ENCODE measurements at regions not wholly inside any gene's neighbourhood (a gene's known extent, or its start where the extent isn't known, plus 50 kb on each side); places are given as distances from the start of the nearest gene placed in this dataset.

DNA sequence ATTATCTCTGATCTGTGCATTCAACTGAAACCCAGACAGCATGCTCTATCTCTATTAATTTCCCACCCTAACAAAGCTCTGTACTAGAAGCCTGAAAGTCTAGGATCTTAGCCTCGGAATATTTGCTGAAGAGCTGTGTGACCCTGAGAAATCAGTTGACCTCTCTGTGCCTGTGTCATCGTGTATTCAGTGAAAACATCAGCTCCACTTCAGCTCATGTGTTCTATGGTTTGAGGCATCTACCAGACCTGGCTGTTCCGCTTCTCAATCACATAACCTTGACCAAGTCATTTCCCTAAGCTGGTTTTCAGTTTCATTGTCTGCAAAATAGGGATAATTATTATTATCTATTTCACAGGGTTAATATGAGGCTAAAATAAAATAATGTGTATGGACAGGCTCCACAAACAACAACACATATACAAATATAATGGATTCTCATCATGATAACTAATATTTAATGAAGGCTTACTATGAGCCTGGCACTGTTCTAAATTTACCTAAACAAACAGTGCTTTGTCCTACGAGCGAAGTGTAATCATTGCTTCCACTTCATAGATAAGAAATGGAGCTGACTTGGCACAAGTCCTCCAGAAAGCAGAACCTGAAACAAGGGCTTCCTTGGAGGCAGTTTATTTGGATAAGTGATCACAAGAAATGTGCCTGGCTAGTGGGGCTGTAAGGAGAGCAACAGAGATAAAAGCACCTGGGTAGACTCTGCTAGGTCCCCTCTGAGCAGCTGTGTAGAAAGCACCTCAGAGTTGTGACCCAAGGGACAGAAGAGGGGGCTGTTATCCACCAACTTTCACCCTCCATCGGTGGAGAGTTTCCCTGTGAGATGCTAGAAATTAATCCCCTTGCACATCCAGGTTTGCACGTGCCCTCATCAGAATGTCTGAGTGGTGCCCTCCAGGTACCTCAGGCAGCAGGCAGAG, 356.9 kb downstream of the RAB28 start:
- DNase-seq = no peak

DNA sequence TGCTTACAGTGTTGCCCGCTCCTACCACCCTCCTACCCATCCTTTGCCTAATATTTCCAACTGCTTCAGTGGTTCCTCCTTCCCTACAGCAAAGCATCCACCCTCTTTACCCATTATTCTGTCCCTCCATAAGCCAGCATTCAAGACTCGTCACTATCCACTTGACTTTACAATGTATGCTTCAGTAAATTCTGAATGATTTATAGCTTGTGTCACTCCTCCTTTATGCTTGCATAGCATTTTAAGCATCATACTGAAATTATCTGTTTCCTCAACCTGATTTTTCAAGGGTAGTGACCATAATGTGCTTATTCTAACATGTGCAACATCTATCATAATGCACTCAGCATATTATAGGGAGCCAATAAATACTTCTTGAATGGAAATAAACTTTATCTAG, 365.5 kb downstream of the RAB28 start:
- DNase-seq = no peak

DNA sequence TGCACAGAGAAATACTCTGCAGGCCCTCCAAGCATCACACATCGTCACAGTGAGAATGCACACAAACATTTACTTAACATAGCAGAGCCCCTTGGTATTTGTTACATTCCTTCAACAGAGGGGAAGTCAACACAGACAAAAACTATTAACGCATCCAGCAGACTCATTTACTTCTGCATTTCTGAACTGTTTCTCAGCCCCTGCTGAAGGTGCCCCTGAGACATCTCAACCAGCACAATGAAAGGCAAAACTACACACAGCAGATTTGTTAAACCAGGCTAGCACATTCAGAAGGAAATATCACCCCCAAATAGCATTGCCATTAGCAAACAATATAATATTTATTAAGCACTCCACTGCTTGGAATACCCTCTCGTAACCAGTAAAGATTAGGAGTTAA, 367.0 kb downstream of the RAB28 start:
- DNase-seq = no peak

DNA sequence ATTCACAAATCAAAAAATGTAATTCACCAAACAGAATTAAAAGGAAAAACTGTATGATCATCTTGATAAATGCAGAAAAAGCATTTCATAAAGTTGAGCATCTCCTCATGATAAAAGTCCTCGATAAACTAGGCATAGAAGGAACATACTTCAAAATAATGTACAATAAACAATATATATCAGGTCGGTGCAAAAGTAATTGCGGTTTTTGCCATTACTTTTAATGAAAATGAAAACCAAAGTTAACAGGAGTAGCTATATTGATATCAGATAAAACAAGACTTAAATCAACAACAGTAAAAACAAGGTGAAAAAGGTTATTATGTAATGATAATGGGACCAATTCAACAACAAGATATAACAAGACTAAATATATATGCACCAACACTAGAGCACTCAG, 372.1 kb downstream of the RAB28 start:
- DNase-seq = no peak

DNA sequence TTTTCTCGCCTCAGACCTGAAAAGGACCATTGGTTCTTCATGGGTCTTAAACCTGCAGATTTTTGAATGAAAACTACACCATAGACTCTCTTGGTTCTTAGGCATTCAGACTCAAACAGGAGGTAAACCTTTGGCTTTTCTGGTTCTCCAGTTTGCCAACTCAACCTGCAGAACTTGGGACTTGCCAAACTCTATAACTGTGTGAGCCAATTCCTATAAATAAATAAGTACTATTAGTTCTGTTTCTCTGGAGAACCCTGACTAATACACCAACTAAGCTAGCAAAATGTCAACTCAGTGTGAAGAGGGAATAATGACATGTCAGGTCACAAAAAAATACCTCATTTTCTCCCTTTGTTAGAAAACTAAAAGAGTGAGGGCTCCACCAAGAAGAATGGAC, 374.6 kb downstream of the RAB28 start:
- no peak for DNase-seq

DNA sequence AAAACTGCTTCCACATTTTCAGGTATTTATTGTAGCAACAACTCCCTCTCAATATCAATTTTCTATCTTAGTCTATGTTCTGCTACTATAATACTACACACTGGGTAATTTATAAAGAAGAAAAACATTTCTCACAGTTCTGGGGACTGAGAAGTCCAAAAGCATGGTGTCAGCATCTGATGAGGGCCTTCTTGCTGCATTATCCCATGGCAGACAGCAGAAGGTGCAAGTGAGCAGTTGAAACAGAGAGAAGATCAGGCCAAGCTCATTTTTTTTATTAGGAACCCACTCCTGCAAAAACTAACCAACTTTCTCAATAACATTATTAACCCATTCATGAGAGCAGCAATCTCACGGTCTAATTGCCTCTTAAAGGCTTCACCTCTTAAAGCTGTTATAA, 376.0 kb downstream of the RAB28 start:
- no peak for DNase-seq

DNA sequence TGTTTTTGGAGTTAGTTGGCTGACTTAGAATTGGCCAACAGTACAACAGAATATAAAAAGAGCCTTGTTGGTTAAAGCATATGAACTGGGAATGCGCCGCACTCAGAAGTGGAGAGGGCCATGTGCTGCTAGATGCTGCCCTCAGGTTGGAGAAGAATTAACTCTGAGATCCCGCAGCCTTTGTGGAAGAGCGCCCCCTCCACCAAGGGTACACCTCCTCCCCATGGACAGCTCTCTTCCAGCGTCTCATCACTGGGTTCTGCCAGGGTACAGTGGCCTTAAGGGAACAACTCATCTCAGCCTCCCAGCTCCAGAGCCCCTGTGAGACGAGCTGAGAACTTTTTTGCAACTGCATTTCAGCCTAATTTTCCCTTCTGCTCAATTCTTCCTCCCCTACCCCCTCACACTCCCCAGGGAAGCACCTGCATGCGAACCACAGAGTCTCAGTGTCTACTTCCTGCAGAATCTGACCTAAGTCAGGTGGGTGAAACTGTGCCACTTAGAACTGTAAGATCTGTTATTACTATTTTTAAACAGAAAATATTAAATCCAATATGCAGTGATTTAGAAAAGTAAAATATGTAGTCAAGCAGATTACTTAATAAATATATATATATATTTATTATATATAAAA, 380.6 kb downstream of the RAB28 start:
- DNase-seq = no peak

DNA sequence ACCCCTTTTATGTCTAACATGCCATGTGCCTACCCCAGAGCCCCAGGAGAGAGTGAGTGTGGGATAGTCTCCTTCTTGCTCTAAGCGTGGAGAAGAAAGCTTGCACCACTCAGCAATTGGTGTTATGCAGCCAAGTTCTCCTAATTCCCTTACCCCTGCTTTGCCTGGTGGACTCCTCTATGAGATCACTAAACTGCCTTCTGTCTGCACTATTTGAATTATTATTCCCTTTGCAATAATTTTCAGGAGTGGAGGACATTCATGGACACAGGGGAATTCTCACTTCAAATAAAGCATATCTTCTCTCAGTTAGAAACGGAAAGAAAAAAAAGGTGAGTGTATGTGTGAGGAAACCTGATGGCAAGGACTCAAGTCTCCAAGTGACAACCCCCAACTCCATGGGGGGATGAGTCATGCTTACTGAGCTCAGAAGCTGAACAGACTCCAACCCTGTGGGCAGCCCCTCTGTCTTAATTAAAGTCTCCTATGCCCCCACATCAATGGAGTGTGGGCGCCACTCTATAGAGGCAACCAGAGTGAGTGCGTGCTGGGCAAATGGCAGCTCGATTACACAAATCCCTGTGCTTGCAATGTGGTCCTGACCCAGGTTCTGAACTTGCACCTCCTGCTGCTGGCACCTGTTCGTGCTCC, 381.9 kb downstream of the RAB28 start:
- no peak for DNase-seq

DNA sequence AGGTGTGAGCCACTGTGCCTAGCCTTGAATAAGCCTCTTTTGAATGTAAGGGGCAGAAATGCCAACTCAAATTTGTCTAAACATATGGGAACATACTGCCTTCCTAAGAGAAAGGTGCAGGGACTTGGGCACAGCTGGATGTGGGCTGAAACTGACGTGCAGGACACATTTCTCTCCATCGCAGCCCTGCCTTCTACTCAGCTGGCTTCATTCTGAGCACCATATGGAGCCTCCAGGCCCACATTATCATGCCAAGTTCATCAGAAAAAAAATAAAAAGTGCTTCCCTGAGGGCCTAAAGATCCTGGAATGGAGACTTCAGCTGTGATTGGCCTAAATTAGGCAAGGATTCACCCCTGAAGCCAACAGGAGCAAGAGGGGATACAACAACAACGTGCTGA, 386.2 kb downstream of the RAB28 start:
- no peak for DNase-seq

DNA sequence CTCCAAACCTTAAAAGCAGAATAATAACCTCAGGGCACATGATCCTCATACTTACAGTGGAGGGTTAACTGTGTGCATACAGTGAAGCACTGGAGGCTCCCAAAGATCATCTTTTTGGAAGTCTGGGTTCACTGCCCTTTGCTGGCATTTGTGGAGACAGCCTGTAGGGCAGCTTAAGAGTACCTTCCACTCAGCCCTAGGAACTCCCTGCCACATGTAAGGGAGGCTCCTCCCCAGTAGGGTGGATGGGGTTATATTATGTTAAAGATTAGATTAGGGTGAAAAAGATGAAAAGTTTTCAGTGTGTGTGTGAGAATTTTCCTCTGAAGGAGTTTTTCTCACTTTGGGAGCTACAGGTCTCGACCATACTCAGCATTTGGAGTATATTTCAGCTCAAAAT, 388.4 kb downstream of the RAB28 start:
- DNase-seq = no peak

DNA sequence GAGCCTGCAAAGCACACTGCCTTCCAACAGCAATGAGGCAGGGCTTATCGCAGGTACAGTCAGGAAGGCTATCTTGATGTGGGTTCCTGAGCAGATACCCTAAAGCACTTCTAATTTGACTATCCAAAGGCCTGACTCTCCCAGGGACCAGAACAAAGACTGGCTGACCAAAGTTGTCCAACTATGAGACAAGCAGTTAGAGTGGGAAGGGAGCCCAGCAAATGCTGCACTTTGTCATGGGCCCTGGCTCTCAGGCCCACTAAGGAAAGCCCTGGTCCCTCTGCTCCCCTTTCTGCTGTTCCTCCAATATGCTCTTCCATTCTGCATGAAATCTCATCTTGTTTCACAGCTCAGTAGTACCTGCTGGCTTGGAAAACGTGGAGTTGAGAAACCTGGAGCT, 391.0 kb downstream of the RAB28 start:
- no peak for DNase-seq

DNA sequence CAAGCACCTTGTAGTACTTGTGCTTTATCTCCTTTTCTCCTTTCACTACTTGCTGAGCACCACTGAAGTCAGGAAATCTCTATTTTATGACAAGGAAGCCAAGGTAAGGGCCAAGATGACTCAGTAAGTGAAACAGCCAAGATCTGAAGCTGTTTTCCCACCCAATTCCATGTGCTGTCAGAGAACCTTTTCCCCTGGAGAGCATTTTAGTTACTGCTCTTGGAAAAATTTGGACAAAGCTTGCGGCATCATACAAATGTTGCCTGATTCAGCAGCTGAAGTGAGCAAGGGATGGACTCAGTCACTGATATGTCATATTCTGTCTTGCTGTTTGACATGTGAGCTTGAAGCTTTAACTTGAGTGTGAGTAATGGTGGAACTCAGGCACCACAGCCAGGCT, 391.4 kb downstream of the RAB28 start:
- DNase-seq = no peak

DNA sequence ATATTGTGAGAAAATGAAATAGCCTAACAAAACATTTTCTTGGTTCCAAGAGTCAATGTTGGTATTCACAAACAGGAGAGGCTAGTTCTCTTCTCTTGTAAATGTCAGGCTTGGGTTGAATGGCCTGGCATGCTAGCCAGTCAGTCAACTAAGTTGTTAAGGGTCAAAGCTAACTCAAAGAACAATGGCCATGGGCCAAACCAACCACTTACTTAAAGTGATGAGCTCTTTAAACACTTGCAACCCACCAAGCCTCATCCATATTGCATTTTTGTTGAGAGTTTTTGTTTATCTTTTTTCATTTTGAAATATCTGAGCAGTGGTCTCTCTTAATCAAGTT, 394.5 kb downstream of the RAB28 start:
- DNase-seq = no peak

DNA sequence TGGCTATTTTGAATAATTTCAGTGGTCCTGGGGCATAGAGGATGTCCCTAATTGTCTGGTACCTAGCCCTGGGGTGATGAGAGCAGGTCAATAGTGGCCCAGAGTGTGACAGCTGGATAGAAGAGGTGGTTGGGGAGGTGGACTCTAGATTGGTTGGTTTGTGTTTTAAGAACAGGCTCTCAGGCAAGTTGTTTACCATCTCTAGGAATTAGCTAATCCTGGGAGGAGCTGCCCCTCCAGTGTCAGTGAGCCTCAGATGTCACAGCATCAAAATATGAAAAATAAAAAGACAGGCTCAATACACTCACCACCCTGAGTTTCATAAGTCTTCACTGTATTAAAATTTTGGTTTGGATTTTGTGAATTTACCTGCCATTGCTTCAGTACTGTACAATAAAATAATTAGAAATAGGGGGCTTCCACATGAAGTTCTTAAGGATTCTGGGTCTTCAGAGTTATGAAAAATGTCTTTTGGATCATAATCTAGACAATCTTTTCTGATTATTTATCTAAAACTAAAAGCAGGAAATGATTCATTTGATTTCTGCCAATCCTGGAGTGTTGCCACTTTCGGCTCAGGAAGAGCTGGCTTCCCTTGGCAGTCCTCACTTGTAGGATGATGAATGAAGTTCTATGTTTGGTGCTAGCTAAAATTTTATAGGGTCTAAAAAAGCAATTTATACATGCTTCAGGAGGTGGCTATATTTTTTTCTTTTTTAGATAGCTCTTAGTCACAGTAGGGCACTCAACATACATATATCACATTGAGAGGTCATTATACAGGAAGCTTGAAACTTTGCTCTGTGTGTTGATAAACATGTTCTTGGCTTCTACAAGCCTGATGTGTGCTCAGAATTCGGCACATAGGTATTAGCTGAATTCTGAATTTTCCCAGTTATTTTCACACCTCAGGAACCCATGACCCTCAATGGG, 395.1 kb downstream of the RAB28 start:
- DNase-seq = no peak

DNA sequence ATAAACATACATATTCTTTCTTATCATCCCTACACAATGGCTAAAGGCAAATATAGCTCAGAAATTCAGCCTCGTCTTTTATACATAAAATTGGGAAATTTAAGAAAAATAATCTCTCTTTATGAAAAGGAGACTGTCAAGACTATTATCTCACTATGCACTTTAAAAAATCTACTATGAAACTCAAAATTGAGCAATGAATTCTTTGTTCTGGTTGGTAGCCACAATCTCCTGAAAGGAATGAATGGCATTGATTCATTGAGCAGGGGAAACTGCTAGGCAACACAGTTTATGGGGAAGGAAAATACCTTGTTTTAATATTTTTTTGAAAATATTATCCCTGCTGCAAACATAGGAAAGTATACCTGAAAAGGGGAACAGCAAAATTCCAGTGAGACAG, 397.1 kb downstream of the RAB28 start:
- no peak for DNase-seq

DNA sequence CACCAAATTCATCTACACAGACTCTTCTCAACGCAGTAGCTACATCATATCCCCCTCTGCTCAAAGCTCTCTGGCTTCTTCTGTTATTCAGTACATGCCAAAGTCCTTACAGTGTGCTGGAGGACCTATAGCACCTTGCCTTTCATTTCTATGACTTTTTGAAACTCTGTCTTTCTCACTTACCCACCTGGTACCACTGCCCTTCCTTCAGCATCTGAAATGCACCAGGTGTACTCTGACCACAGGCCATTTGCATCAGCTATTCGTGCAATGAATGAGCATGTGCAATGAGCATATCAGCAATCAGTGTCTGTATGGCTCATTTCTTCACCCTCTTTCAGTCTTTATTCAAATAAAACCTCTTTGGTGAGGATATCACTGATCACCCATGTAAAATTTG, 399.9 kb downstream of the RAB28 start:
- no peak for DNase-seq

DNA sequence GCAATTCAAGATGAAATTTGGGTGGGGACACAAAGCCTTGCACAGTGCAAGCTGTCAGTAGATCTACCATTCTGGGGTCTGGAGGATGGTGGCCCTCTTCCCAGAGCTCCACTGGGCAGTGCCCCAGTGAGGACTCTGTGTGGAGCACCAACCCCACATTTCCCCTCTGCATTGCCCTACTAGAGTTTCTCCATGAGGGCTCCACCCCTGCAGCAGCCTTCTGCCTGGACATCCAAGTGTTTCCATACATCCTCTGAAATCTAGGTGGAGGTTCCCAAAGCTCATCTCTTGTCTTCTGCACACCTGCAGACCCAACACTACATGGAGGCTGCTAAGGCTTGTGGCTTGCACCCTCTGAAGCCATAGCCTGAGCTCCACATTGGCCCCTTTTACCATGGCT, 402.3 kb downstream of the RAB28 start:
- DNase-seq = no peak

DNA sequence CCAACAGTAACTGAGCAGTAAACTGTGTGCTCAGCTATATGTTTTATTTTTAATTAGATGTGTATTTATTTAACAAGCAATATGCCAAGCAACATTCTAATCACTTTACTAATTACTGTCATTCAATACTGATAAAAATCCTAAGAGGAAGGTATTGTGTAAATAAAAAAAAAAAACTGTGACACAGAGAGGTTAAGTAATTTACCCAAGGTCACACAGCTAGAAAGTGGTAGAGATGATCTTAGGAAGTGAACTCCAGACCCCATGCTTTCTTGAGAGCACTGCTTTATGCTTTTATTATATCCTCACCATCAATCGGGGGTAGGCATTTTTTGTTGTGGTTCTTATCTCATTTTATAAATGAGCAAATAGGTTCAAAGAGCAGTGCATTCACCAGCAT, 417.1 kb downstream of the RAB28 start:
- DNase-seq = no peak

DNA sequence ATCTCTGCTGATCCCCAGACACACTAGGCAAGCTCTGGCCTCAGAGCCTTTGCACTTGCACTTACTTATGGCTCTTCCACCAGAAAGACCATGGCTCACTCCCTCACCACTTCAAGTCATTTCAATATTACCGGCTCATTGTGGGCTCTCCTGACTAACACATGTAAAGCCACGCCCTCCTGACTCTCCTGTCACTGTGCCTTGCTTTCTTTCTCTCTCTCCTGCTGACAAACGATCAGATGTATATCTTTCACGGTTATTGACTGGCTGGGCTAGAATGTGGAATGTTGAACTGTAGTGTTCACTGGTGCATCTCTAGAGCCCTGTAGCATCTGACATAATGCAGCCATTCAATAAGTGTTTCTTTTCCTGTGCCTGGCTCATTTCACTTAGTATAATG, 425.1 kb downstream of the RAB28 start:
- DNase-seq = no peak

DNA sequence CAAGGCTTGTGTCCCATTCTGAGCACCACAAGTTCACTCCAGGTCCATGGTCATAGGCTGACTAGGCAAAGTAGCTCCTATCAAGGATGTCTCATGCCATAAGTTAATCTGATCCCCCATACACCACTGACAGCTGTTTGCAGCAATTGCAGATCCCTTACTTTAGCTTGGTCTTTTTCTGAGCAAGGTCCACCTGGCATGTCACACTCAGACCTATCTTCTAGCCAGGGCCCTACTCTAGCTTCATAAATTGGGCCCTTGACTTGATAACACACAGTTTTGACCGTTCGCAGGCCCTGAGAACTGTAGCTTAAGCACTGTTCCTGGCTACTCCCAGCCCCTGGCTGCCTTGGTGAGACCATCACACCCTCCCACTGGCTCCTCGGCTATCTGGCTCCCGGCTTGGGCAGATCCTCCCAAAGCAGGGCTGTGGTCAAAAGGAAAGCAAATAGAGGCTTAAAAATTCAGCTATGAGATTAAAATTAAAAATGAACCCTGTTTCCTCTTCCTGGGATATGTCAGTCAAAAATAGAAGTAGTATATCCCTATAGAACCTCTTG, 427.4 kb downstream of the RAB28 start:
- DNase-seq = no peak

DNA sequence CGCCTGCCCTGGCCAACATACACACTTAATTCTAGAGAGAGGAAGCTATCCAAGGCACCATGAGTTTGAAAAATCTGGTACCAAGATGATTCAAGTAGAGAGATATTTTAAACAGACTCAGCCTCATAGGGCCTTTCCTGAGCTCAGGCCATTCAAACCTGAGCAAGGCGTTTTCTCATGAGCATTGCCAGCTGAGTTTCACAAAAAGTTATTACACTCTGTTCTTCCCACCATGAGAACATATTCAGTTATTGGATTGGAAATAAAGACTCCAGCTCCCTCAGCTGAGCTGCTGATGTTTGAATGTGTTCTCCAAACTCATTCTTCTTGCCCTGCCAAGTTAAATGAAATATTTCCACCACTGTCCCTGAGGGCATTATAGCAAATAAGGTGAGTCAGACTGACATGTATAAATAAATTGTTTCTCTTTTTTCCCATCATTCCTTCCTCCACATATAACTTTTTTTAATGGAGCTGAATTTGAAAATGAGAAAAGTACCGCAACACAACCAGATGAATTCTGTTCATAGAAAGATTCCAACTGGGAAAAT, 429.6 kb downstream of the RAB28 start:
- no peak for DNase-seq

DNA sequence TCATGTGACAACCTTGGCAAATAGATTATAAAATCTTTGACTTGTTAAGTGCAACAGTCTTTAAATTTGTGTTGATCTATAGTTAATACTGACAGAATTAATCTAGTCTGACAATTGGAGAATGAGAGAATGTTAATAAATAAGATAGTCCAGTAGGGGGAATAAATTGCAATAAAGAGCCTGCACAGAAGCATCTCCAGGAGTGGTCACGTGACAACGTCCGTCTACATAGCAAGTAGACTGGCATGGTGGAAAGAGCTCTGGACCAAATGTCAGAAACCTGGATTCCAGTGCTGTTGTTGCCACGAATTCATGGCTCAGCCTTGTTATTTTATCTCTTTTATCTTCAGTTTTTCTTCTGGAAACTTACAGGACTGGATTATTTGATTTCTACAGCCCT, 436.5 kb downstream of the RAB28 start:
- DNase-seq = no peak

DNA sequence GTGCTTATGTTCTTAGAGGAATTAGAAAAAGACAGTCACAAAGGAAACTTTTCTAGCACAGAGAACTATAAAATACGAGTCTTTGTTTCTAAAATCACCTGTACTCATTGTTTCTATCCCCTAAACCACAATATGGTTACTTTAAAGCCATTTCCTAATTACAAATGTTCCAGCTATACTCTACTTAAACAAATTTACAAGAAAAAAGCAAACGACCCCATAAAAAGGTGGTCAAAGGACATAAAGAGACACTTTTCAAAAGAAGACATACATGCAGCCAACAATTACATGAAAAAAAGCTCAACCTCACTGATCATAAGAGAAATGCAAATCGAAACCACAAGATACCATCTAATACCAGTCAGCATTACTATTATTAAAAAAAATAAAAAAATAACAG, 447.3 kb downstream of the RAB28 start:
- DNase-seq = no peak
